ENCODE measurements at regions not wholly inside any gene's neighbourhood (a gene's known extent, or its start where the extent isn't known, plus 50 kb on each side); places are given as distances from the start of the nearest gene placed in this dataset.

DNA sequence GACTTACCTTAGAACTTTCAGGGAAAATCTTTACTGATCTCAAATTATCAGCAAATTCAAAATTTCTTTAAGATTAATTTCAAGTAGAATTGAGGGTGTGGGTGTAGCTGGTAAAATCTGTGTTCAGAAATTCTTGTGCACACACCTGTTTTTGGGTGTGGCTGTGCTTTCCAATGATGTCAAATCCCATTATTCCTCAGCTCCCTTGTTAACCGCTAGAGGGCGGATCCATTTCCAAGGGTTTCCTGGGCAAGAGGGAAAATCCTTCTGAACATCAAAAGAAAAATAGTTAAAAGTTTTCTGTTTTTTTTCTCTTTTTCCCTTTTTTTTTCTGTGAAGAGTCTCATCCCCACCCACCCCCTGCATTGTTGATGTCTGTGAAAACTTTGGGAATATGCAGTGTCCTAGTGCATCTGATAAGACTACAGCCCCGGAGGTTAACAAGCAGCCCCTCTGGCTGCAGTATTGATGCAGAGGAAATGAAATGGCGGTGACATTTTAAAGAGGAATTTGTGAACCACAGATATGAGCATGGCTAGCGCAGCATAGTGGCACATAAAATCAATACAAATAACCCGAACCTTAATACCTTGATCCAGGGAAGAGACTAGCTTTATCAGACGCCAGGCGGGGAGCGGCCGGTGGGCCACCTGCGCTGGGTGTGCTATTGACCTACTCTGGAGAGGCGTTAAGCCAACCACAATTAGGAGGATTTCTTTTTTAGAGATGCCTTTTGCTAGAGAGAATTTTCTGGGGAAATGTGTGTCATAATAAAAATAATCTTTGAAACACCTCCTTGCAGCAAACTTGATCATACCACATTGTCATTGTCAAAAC is 130.9 kb downstream of the FOXA2 start:
- no peak overlapping the region for H3K4me3 ChIP-seq (replicated peaks; ENCODE audit: low read depth, low read length)
- DNase-seq (ENCODE audit: low read depth), result peak; percentile 26
- peak; percentile 78 for TF ChIP-seq CTCF (IDR thresholded peaks at IDR 0.05; ENCODE audit: low read length, missing control alignments)

DNA sequence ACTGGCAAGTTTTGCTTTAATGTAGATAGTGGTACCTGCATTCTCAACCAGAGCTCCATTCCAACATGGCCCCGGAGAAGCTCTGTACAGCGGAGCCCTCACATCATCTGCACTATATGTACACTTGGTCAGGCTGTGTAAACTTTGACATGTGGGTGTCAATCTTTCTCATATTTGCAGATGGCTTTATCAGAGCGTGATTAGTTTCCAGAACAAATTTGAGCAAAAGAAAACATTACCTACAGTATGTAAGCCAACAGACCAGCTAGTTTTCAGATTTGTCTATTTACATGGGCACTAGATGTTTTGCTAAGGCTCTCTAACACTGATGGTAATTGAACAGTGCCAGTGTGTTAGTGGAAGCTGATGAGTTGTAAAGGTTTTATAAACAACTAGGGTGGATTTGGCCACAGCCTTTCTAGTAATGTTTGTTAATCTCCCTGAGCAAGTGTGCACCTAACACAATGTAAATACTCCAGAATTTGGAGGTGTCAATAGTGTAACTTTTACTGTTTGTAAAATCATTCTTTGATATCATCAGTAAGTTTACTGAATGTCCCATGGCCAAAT is 131.8 kb downstream of the FOXA2 start:
- no peak for TF ChIP-seq CTCF (IDR thresholded peaks at IDR 0.05; ENCODE audit: low read length, missing control alignments)
- DNase-seq (ENCODE audit: low read depth), result no peak
- no peak overlapping the region for H3K4me3 ChIP-seq (replicated peaks; ENCODE audit: low read depth, low read length)

- no peak for DNase-seq (ENCODE audit: low read depth)
- no peak overlapping the region for H3K4me3 ChIP-seq (replicated peaks; ENCODE audit: low read depth, low read length)
- no peak for TF ChIP-seq CTCF (IDR thresholded peaks at IDR 0.05; ENCODE audit: low read length, missing control alignments)
Observed at GRCh38 chr20:22450537-22450936, 133.8 kb downstream of the FOXA2 start.

DNA sequence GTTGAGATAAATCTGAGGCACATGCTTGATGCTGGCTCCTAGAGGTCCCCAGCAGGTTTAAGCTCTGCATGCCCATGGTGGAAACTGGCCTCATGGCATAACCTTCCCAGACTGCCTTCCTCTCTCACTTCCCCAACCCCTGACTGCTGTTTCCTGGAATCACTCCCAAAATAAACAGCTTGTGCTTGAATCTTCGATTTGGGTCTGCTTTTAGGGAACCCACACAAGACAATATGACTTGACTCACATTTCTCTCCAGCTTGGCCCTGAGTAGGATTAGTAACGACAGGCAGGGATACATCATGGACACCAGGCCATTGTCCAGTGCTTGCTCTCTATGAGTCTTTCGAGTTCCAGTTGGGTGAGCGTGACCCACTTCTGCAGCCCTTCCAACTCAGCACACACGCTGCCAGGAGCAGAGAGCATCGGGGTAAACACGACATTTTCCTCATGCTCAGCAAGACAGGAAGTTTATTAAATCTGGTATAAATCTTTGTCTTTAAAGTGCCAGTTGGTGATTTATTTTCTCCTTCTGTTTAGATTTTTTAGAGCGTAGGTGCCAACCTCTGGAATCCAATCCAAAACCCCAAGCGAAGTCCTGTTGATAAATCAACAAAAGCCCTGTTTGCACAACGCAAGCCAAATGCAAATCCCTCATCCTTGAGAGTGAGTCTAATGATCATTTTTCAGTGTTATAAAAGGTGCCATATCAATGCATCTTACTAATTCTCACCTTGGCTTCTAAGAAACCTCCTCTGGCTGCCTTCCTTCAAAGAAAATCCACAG is 135.0 kb downstream of the FOXA2 start:
- H3K4me3 ChIP-seq (replicated peaks; ENCODE audit: low read depth, low read length), result no peak overlapping the region
- DNase-seq (ENCODE audit: low read depth), result no peak
- TF ChIP-seq CTCF (IDR thresholded peaks at IDR 0.05; ENCODE audit: low read length, missing control alignments), result no peak

GRCh38 chr20:22447447-22447778 is 137.0 kb downstream of the FOXA2 start:
- DNase-seq (ENCODE audit: low read depth), result no peak
- no peak overlapping the region for H3K4me3 ChIP-seq (replicated peaks; ENCODE audit: low read depth, low read length)
- no peak for TF ChIP-seq CTCF (IDR thresholded peaks at IDR 0.05; ENCODE audit: low read length, missing control alignments)

GRCh38 chr20:22446613-22447446 is 137.5 kb downstream of the FOXA2 start:
- no peak overlapping the region for H3K4me3 ChIP-seq (replicated peaks; ENCODE audit: low read depth, low read length)
- DNase-seq (ENCODE audit: low read depth), result no peak
- TF ChIP-seq CTCF (IDR thresholded peaks at IDR 0.05; ENCODE audit: low read length, missing control alignments), result no peak

All from fibroblast of pulmonary artery (primary cell).